OCI-LY1 (cell line): ENCODE measurements at regions not wholly inside any gene's neighbourhood (a gene's known extent, or its start where the extent isn't known, plus 50 kb on each side); places are given as distances from the start of the nearest gene placed in this dataset.
"Not testable (repeated sequence)": the region's sequence is repeated elsewhere in the genome, so short reads cannot be mapped to it uniquely, and the experiment has no call there.

ENCODE experiments used
- H2AFZ ChIP-seq: fragments of 200-600 bp; sonication (generic), shearing (Covaris generic); 2 replicates; pipeline ENCODE4 v1.6.0; 2014; ENCODE audit warnings: antibody characterized with exemption, mild to moderate bottlenecking, low read length
- H3F3A ChIP-seq: fragments of 200-600 bp; sonication (generic), shearing (Covaris generic); 2 replicates; pipeline ENCODE4 v1.6.0; 2014; ENCODE audit warnings: mild to moderate bottlenecking, antibody characterized with exemption, low read length, moderate library complexity; ENCODE audit not compliant: insufficient read depth
- H3K27ac ChIP-seq: fragments of 200-600 bp; sonication (generic); 2 replicates; pipeline ENCODE4 v1.5.1; 2014; ENCODE audit warnings: low read length, mixed run types, mild to moderate bottlenecking, low read depth; ENCODE audit not compliant: poor library complexity, severe bottlenecking
- H3K27me3 ChIP-seq: fragments of 200-600 bp; sonication (generic); 2 replicates; pipeline ENCODE4 v1.6.0; 2014; ENCODE audit warnings: antibody characterized with exemption, mild to moderate bottlenecking, low read length, moderate library complexity; ENCODE audit not compliant: insufficient read depth
- H3K36me3 ChIP-seq: fragments of 200-600 bp; sonication (generic); 2 replicates; pipeline ENCODE4 v1.6.1; 2014; ENCODE audit warnings: mild to moderate bottlenecking, antibody characterized with exemption, low read length, moderate library complexity, mixed read lengths; ENCODE audit not compliant: insufficient read depth
- H3K4me1 ChIP-seq: fragments of 200-600 bp; sonication (generic); 2 replicates; pipeline ENCODE4 v1.5.1; 2014; ENCODE audit warnings: mild to moderate bottlenecking, low read length, moderate library complexity; ENCODE audit not compliant: insufficient read depth, severe bottlenecking
- H3K4me2 ChIP-seq: fragments of 200-600 bp; sonication (generic), shearing (Covaris generic); 2 replicates; pipeline ENCODE4 v1.6.1; 2014; ENCODE audit warnings: low read length
- H3K4me3 ChIP-seq: fragments of 200-600 bp; sonication (generic); 2 replicates; pipeline ENCODE4 v1.5.1; 2014; ENCODE audit warnings: low read length, low read depth, mild to moderate bottlenecking, mixed read lengths; ENCODE audit not compliant: poor library complexity, severe bottlenecking
- H3K79me2 ChIP-seq: fragments of 200-600 bp; shearing (Covaris generic); 2 replicates; pipeline ENCODE4 v1.6.1; 2016; ENCODE audit warnings: mixed run types, low read length, mixed read lengths; ENCODE audit not compliant: insufficient read depth
- H3K9ac ChIP-seq: fragments of 200-600 bp; sonication (generic), shearing (Covaris generic); 2 replicates; pipeline ENCODE4 v1.6.1; 2014; ENCODE audit warnings: mild to moderate bottlenecking, low read length, mixed read lengths
- H3K9me2 ChIP-seq: fragments of 200-600 bp; sonication (generic), shearing (Covaris generic); 2 replicates; pipeline ENCODE4 v1.6.1; 2014; ENCODE audit warnings: low read depth, mild to moderate bottlenecking, low read length, mixed read lengths
- H3K9me3 ChIP-seq: fragments of 200-600 bp; shearing (Covaris generic); 2 replicates; pipeline ENCODE4 v1.6.1; 2014; ENCODE audit warnings: low read length, mixed read lengths
- H4K20me1 ChIP-seq: fragments of 200-600 bp; sonication (generic), shearing (Covaris generic); 2 replicates; pipeline ENCODE4 v1.6.0; 2016; ENCODE audit warnings: mild to moderate bottlenecking, low read length; ENCODE audit not compliant: insufficient read depth

DNA sequence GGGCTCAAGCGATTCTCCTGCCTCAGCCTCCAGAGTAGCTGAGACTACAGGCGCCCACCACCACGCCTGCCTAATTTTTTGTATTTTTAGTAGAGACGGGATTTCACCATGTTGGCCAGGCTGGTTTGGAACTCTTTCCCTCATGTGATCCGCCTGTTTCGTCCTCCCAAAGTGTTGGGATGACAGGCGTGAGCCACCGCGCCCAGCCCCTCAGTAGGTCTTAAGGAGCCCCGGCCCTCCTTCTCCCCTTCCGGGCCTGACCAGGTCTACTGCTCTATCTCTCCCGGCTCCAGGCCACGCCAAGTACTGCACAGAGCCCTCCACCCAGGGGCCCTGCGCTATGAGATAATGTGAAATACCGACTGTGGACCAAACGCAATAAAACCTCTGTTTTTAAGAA, 785.5 kb downstream of the FOXD4L5 start:
- H3K4me2 ChIP-seq, H3K79me2 ChIP-seq, H2AFZ ChIP-seq, H3K27me3 ChIP-seq, H3K36me3 ChIP-seq, H3K27ac ChIP-seq, H3K9me2 ChIP-seq, H3K9me3 ChIP-seq, H3F3A ChIP-seq, H3K4me3 ChIP-seq, H4K20me1 ChIP-seq, H3K9ac ChIP-seq, H3K4me1 ChIP-seq: not testable (repeated sequence)

DNA sequence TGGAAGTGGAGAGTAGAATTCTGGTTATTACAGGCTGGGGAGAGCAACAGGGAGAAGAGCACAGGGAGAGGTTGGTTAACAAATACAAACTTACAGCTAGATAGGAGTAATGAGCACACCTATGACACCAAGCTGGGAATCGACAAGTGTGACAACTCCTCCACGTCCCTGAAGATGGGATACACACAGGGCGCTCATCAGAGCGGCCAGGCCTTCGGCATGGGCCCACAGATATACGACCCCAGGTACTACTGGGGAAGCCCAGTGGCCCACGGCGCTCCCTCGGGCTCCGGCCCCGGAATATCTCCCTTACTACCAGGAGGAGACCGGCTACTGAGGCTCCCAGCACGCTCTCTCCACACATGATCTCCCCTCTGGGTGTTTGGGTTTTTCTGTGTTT, 786.6 kb downstream of the FOXD4L5 start:
- H3K27ac ChIP-seq, H3K79me2 ChIP-seq, H3K27me3 ChIP-seq, H3K9ac ChIP-seq, H3K9me2 ChIP-seq, H3F3A ChIP-seq, H3K4me1 ChIP-seq, H2AFZ ChIP-seq, H3K4me3 ChIP-seq, H4K20me1 ChIP-seq, H3K4me2 ChIP-seq, H3K9me3 ChIP-seq, H3K36me3 ChIP-seq: not testable (repeated sequence)

DNA sequence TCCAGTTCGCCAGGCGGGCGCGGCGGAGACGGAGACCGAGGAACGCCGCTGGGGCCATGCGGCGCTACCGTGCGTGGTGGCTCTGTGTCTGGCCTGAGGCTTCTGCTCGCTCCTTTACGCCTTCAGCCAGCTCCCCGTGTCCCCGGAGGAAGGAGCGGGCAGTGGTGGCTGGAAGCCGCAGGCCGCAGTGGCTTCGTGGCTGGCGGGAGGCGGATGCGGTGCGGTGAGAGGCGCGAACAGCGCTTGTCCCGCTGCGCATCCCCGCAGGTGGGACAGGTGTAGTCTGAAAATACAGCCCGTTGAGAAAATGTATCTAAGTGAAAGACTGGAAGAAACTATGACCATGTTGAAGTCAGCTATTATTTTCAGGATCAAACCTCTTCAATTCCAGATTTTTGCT, 796.5 kb downstream of the FOXD4L5 start:
- H3F3A ChIP-seq, H3K9ac ChIP-seq, H4K20me1 ChIP-seq, H3K4me2 ChIP-seq, H3K9me3 ChIP-seq, H3K79me2 ChIP-seq, H3K27me3 ChIP-seq, H3K9me2 ChIP-seq, H3K4me1 ChIP-seq, H3K4me3 ChIP-seq, H3K27ac ChIP-seq, H3K36me3 ChIP-seq, H2AFZ ChIP-seq: not testable (repeated sequence)

DNA sequence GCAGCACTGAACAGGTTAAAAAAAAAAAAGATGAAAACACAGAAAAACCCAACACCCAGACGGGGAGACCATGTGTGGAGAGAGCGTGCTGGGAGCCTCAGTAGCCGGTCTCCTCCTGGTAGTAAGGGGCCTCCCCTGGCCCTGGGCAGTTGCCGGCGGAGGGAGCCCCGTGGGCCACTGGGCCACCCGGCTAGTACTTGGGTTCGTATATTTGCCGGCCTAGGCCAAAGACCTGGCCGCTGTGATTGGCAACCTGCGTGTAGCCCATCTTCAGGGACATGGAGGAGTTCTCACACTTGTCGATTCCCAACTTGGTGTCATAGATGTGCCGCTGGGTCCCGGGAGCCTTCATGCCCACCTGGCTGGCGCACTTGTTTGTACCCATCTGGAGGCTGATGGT, 798.9 kb downstream of the FOXD4L5 start:
- H3K79me2 ChIP-seq, H3K9me3 ChIP-seq, H3K27ac ChIP-seq, H3F3A ChIP-seq, H3K4me1 ChIP-seq, H3K27me3 ChIP-seq, H3K4me3 ChIP-seq, H3K9me2 ChIP-seq, H4K20me1 ChIP-seq, H3K36me3 ChIP-seq, H3K4me2 ChIP-seq, H3K9ac ChIP-seq, H2AFZ ChIP-seq: not testable (repeated sequence)

DNA sequence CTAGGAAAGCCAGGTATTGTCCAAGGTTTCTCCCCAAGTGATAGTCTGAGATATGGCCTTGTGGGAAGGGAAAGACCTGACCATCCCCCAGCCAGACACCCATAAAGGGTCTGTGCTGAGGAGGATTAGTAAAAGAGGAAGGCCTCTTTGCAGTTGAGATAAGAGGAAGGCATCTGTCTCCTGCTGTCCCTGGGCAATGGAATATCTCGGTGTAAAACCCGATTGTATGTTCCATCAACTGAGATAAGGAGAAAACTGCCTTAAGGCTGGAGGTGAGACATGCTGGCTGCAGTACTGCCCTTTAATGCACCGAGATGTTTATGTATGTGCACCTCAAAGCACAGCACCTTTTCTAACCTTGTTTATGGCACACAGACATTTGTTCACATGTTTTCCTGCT, 805.9 kb downstream of the FOXD4L5 start:
- H3K9me3 ChIP-seq, H4K20me1 ChIP-seq, H3K27me3 ChIP-seq, H3K4me3 ChIP-seq, H2AFZ ChIP-seq, H3K27ac ChIP-seq, H3F3A ChIP-seq, H3K4me2 ChIP-seq, H3K9ac ChIP-seq, H3K4me1 ChIP-seq, H3K36me3 ChIP-seq, H3K79me2 ChIP-seq, H3K9me2 ChIP-seq: not testable (repeated sequence)

DNA sequence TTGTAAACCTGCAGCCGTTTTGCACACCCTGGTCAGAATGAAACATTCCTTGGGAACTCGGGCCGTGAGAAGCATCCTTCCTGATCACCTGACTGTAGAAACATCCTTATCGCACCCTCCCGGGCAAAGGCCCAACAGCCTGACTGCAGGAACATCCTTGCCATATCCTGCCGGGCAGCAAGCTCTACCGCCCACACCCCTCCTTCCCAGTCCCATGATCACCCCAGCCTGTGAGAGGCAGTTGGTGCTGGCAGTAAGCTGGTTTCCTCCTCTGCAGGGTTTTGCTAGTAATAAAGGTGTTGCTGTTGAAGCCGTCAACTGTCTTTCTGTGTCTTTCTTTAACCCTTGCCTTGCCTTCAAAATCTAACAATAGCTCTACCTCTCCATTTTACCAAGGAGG, 816.1 kb downstream of the FOXD4L5 start:
- H3K4me3 ChIP-seq, H3K27ac ChIP-seq, H3K4me2 ChIP-seq, H3K9ac ChIP-seq, H3K36me3 ChIP-seq, H3K79me2 ChIP-seq, H2AFZ ChIP-seq, H3K9me2 ChIP-seq, H3K4me1 ChIP-seq, H3K27me3 ChIP-seq, H3F3A ChIP-seq, H3K9me3 ChIP-seq, H4K20me1 ChIP-seq: not testable (repeated sequence)
